ENCODE measurements at regions not wholly inside any gene's neighbourhood (a gene's known extent, or its start where the extent isn't known, plus 50 kb on each side); places are given as distances from the start of the nearest gene placed in this dataset.

- peak; percentile 26 to 100 for DNase-seq (ENCODE audit: low spot score in 2 of 2)
- H3K27me3 ChIP-seq (ENCODE audit: low read depth) = no peaks in the 10 kb centered on the region
- H3K4me3 ChIP-seq = no peak overlapping the region
- in situ Hi-C loops (cut with MboI; ENCODE audit: low sequenced_read_pairs) = no loop called here
- no peaks in the 10 kb centered on the region for H3K9me3 ChIP-seq
- H3K4me1 ChIP-seq = peaks cover 43% of the 10 kb centered on the region
- H3K36me3 ChIP-seq (replicated peaks) = no peaks in the 10 kb centered on the region
Observed at GRCh38 chrX:114152801-114153200, 431.1 kb upstream of the HTR2C start.

GRCh38 chrX:114152130-114152529 lies 431.8 kb upstream of the HTR2C start:
- in situ Hi-C loops (cut with MboI; ENCODE audit: low sequenced_read_pairs) = no loop called here
- DNase-seq (ENCODE audit: low spot score in 2 of 2) = no peak
- no peaks in the 10 kb centered on the region for H3K36me3 ChIP-seq (replicated peaks)
- peaks cover 48% of the 10 kb centered on the region for H3K4me1 ChIP-seq
- no peak overlapping the region for H3K4me3 ChIP-seq
- H3K27me3 ChIP-seq (ENCODE audit: low read depth) = no peaks in the 10 kb centered on the region
- H3K9me3 ChIP-seq = no peaks in the 10 kb centered on the region

- Histone ChIP-seq H3K36me3 (replicated peaks) (no peaks in the 10 kb centered on the region), H3K4me3 (no peak overlapping the region), H3K9me3 (no peaks in the 10 kb centered on the region), H3K4me1 (no peaks in the 10 kb centered on the region), H3K27me3 (ENCODE audit: low read depth) (no peaks in the 10 kb centered on the region)
- in situ Hi-C loops (cut with MboI; ENCODE audit: low sequenced_read_pairs) = no loop called here
- no peak for DNase-seq (ENCODE audit: low spot score in 2 of 2)
Observed at GRCh38 chrX:114134465-114134864, 449.4 kb upstream of the HTR2C start.

GRCh38 chrX:114127411-114128025 lies 456.4 kb upstream of the HTR2C start:
- in situ Hi-C loops (cut with MboI; ENCODE audit: low sequenced_read_pairs) = no loop called here
- peak in 1 of 2 experiments; percentile 25 for DNase-seq (ENCODE audit: low spot score in 2 of 2)
- H3K4me3 ChIP-seq = no peak overlapping the region
- no peaks in the 10 kb centered on the region for H3K27me3 ChIP-seq (ENCODE audit: low read depth)
- H3K9me3 ChIP-seq = no peaks in the 10 kb centered on the region
- no peaks in the 10 kb centered on the region for H3K4me1 ChIP-seq
- no peaks in the 10 kb centered on the region for H3K36me3 ChIP-seq (replicated peaks)

GRCh38 chrX:114127005-114127404 lies 456.9 kb upstream of the HTR2C start:
- H3K36me3 ChIP-seq (replicated peaks) = no peaks in the 10 kb centered on the region
- H3K4me3 ChIP-seq = no peak overlapping the region
- H3K9me3 ChIP-seq = no peaks in the 10 kb centered on the region
- in situ Hi-C loops (cut with MboI; ENCODE audit: low sequenced_read_pairs) = no loop called here
- no peaks in the 10 kb centered on the region for H3K4me1 ChIP-seq
- DNase-seq (ENCODE audit: low spot score in 2 of 2) = no peak
- no peaks in the 10 kb centered on the region for H3K27me3 ChIP-seq (ENCODE audit: low read depth)

GRCh38 chrX:114101081-114101480 lies 482.8 kb upstream of the HTR2C start:
- peaks cover 6% of the 10 kb centered on the region; the same call in 1 of the 2 replicates for H3K27me3 ChIP-seq (ENCODE audit: low read depth)
- in situ Hi-C loops (cut with MboI; ENCODE audit: low sequenced_read_pairs) = no loop called here

GRCh38 chrX:114097866-114098265 lies 486.0 kb upstream of the HTR2C start:
- peak; percentile 41 to 95 for DNase-seq (ENCODE audit: low spot score in 2 of 2)
- Histone ChIP-seq H3K9me3 (no peaks in the 10 kb centered on the region), H3K36me3 (replicated peaks) (no peaks in the 10 kb centered on the region), H3K27me3 (ENCODE audit: low read depth) (0 out of 2 replicates have a peak, but pooled peaks cover 3% of the 10 kb centered on the region), H3K4me3 (no peak overlapping the region), H3K4me1 (peaks cover 19% of the 10 kb centered on the region)
- in situ Hi-C loops (cut with MboI; ENCODE audit: low sequenced_read_pairs) = no loop called here

More at GRCh38 chrX:114101081-114101480, 482.8 kb upstream of the HTR2C start:
- Histone ChIP-seq H3K36me3 (replicated peaks) (no peaks in the 10 kb centered on the region), H3K9me3 (peaks cover 2% of the 10 kb centered on the region; the same call in 1 of the 2 replicates), H3K4me1 (peaks cover 19% of the 10 kb centered on the region), H3K4me3 (no peak overlapping the region)
- DNase-seq (ENCODE audit: low spot score in 2 of 2) = no peak

- in situ Hi-C loops (cut with MboI; ENCODE audit: low sequenced_read_pairs) = no loop called here
- Histone ChIP-seq H3K36me3 (replicated peaks) (no peaks in the 10 kb centered on the region), H3K27me3 (ENCODE audit: low read depth) (0 out of 2 replicates have a peak, but pooled peaks cover 3% of the 10 kb centered on the region), H3K9me3 (peaks cover 3% of the 10 kb centered on the region; the same call in 1 of the 2 replicates), H3K4me1 (peaks cover 19% of the 10 kb centered on the region), H3K4me3 (no peak overlapping the region)
- DNase-seq (ENCODE audit: low spot score in 2 of 2) = peak in 1 of 2 experiments; percentile 100
Observed at GRCh38 chrX:114097427-114097826, 486.5 kb upstream of the HTR2C start.

GRCh38 chrX:114095789-114096188 lies 488.1 kb upstream of the HTR2C start:
- H3K36me3 ChIP-seq (replicated peaks) = no peaks in the 10 kb centered on the region
- H3K4me1 ChIP-seq = peaks cover 19% of the 10 kb centered on the region
- in situ Hi-C loops (cut with MboI; ENCODE audit: low sequenced_read_pairs) = no loop called here

GRCh38 chrX:114087543-114087942 lies 496.3 kb upstream of the HTR2C start:
- Histone ChIP-seq H3K9me3 (peaks cover 3% of the 10 kb centered on the region; the same call in 1 of the 2 replicates), H3K4me1 (no peaks in the 10 kb centered on the region), H3K36me3 (replicated peaks) (no peaks in the 10 kb centered on the region), H3K27me3 (ENCODE audit: low read depth) (no peaks in the 10 kb centered on the region), H3K4me3 (no peak overlapping the region)
- in situ Hi-C loops (cut with MboI; ENCODE audit: low sequenced_read_pairs) = loop anchor here (10.0 kb wide), 1 partner anchor 427 kb away; no protein-coding TSS in a partner anchor
- no peak for DNase-seq (ENCODE audit: low spot score in 2 of 2)

More at GRCh38 chrX:114095789-114096188, 488.1 kb upstream of the HTR2C start:
- Histone ChIP-seq H3K9me3 (peaks cover 5% of the 10 kb centered on the region; the same call in 1 of the 2 replicates), H3K4me3 (no peak overlapping the region), H3K27me3 (ENCODE audit: low read depth) (0 out of 2 replicates have a peak, but pooled peaks cover 3% of the 10 kb centered on the region)
- no peak for DNase-seq (ENCODE audit: low spot score in 2 of 2)

GRCh38 chrX:114077773-114078172 lies 506.1 kb upstream of the HTR2C start:
- in situ Hi-C loops (cut with MboI; ENCODE audit: low sequenced_read_pairs) = loop anchor here (10.0 kb wide), 1 partner anchor 133 kb away; no protein-coding TSS in a partner anchor
- Histone ChIP-seq H3K36me3 (replicated peaks) (no peaks in the 10 kb centered on the region), H3K4me1 (peaks cover 14% of the 10 kb centered on the region), H3K27me3 (ENCODE audit: low read depth) (0 out of 2 replicates have a peak, but pooled peaks cover 3% of the 10 kb centered on the region), H3K9me3 (no peaks in the 10 kb centered on the region), H3K4me3 (no peak overlapping the region)
- no peak for DNase-seq (ENCODE audit: low spot score in 2 of 2)

- H3K27me3 ChIP-seq (ENCODE audit: low read depth) = no peaks in the 10 kb centered on the region
- H3K9me3 ChIP-seq = 0 out of 2 replicates have a peak, but pooled peaks cover 2% of the 10 kb centered on the region
- H3K4me1 ChIP-seq = peaks cover 27% of the 10 kb centered on the region
- H3K4me3 ChIP-seq = no peak overlapping the region
- H3K36me3 ChIP-seq (replicated peaks) = no peaks in the 10 kb centered on the region
- in situ Hi-C loops (cut with MboI; ENCODE audit: low sequenced_read_pairs) = loop anchor here (10.0 kb wide), 1 partner anchor 130 kb away; no protein-coding TSS in a partner anchor
- no peak for DNase-seq (ENCODE audit: low spot score in 2 of 2)
Observed at GRCh38 chrX:114075073-114075673, 508.7 kb upstream of the HTR2C start.

GRCh38 chrX:114073926-114074325 lies 510.0 kb upstream of the HTR2C start:
- H3K4me3 ChIP-seq = no peak overlapping the region
- H3K36me3 ChIP-seq (replicated peaks) = no peaks in the 10 kb centered on the region
- in situ Hi-C loops (cut with MboI; ENCODE audit: low sequenced_read_pairs) = loop anchor here (10.0 kb wide), 1 partner anchor 129 kb away; no protein-coding TSS in a partner anchor
- H3K9me3 ChIP-seq = 0 out of 2 replicates have a peak, but pooled peaks cover 2% of the 10 kb centered on the region
- no peaks in the 10 kb centered on the region for H3K27me3 ChIP-seq (ENCODE audit: low read depth)
- H3K4me1 ChIP-seq = peaks cover 29% of the 10 kb centered on the region
- peak; percentile 43 to 62 for DNase-seq (ENCODE audit: low spot score in 2 of 2)

- peak in 1 of 2 experiments; percentile 47 for DNase-seq (ENCODE audit: low spot score in 2 of 2)
- in situ Hi-C loops (cut with MboI; ENCODE audit: low sequenced_read_pairs) = loop anchor here (10.0 kb wide), 1 partner anchor 127 kb away; no protein-coding TSS in a partner anchor
- Histone ChIP-seq H3K27me3 (ENCODE audit: low read depth) (no peaks in the 10 kb centered on the region), H3K9me3 (0 out of 2 replicates have a peak, but pooled peaks cover 2% of the 10 kb centered on the region), H3K4me3 (no peak overlapping the region), H3K4me1 (peaks cover 29% of the 10 kb centered on the region), H3K36me3 (replicated peaks) (no peaks in the 10 kb centered on the region)
Observed at GRCh38 chrX:114071412-114071811, 512.5 kb upstream of the HTR2C start.

Data from HAP-1 (cell line).